Panc1 (cell line): ENCODE measurements at regions not wholly inside any gene's neighbourhood (a gene's known extent, or its start where the extent isn't known, plus 50 kb on each side); places are given as distances from the start of the nearest gene placed in this dataset.

Experiments
- ATAC-seq: fragments of 200-7000 bp; cut with Tn5 transposase; 2 replicates; pipeline ENCODE4 v1.9.1; 2020; ENCODE audit warnings: mild to moderate bottlenecking, moderate library complexity
- BruUV-seq: library from RNA; stranded (reverse); fragments of 400-500 nt; replicated peaks from 2 replicates; lab custom pipeline; 2021; lab: Mats Ljungman, UMichigan
- CTCF ChIA-PET: fragments of 300-600 bp; sonication (Branson Sonifier 250); formaldehyde crosslinking; loops from one replicate; lab custom pipeline; 2022; ENCODE audit warnings: antibody characterized with exemption; lab: Charles Lee
- POLR2A ChIA-PET: fragments of 300-600 bp; sonication (Branson Sonifier 250); formaldehyde crosslinking; loops from one replicate; lab custom pipeline; 2022; ENCODE audit warnings: antibody characterized with exemption; lab: Charles Lee
- DNase-seq: peaks from one replicate; pipeline ENCODE4 v3.0.0-alpha.2; 2010; ENCODE audit warnings: low read depth, low spot score
- H3K27ac ChIP-seq: 2 replicates; pipeline ENCODE4 v1.5.1; 2011; ENCODE audit warnings: mild to moderate bottlenecking, low read length, inconsistent platforms
- H3K27me3 ChIP-seq: fragments of 200-500 bp; sonication (Bioruptor generic); 2 replicates; pipeline ENCODE4 v1.6.0; 2014; ENCODE audit warnings: low read length, inconsistent platforms; ENCODE audit not compliant: control insufficient read depth, insufficient read depth
- H3K36me3 ChIP-seq: fragments of 200-500 bp; sonication (Bioruptor generic); 2 replicates; pipeline ENCODE4 v1.5.1; 2014; ENCODE audit warnings: inconsistent platforms, mild to moderate bottlenecking, low read length, moderate library complexity; ENCODE audit not compliant: control insufficient read depth, insufficient read depth
- H3K4me1 ChIP-seq: 2 replicates; pipeline ENCODE4 v1.5.1; 2011; ENCODE audit warnings: inconsistent platforms, mild to moderate bottlenecking, low read length, moderate library complexity; ENCODE audit not compliant: control insufficient read depth, insufficient read depth
- H3K4me3 ChIP-seq, 2 experiments: 2 replicates each; pipeline ENCODE4 v1.5.1; 2011 to 2012; ENCODE audit warnings: low read depth in 2 of 2, low read length in 2 of 2, mild to moderate bottlenecking in 2 of 2, inconsistent platforms in 1 of 2, moderate library complexity in 1 of 2
- H3K9me3 ChIP-seq: fragments of 200-500 bp; sonication (Bioruptor generic); 2 replicates; pipeline ENCODE4 v1.5.1; 2014; ENCODE audit warnings: low read depth, mild to moderate bottlenecking, inconsistent platforms, low read length, moderate library complexity; ENCODE audit not compliant: control insufficient read depth, insufficient read depth
- POLR2AphosphoS5 ChIP-seq: IDR thresholded peaks from 2 replicates; pipeline ENCODE4 v1.6.1; 2012; ENCODE audit warnings: mild to moderate bottlenecking, low read depth, low read length, moderate library complexity
- SIN3A ChIP-seq: IDR thresholded peaks from 2 replicates; pipeline ENCODE4 v1.6.1; 2012; ENCODE audit warnings: low read depth, mild to moderate bottlenecking, low read length, moderate library complexity, borderline replicate concordance; ENCODE audit not compliant: insufficient read depth
- TCF7L2 ChIP-seq: IDR thresholded peaks from 2 replicates; pipeline ENCODE4 v1.6.1; 2011; ENCODE audit warnings: mild to moderate bottlenecking, low read depth, low read length, inconsistent platforms
- in situ Hi-C: cut with HindIII; loops from 2 replicates; pipeline ENCODE4 v1.10.0; 2016; ENCODE audit warnings: low sequenced_read_pairs, low pct_unique_long_range_greater_than_20kb
- intact Hi-C: fragments of 100-400 bp; cut with micrococcal nuclease; formaldehyde crosslinking; loops from one replicate; pipeline ENCODE4 v1.10.0; 2022; ENCODE audit not compliant: unreplicated experiment
- TF ChIP-seq, protein P1 (sequence below): fragments of 450-650 bp; IDR thresholded peaks from 2 replicates; pipeline ENCODE4 v1.5.1; 2017; ENCODE audit warnings: mild to moderate bottlenecking
- TF ChIP-seq, protein P2 (sequence below), 2 experiments: IDR thresholded peaks; 2 replicates each; pipeline ENCODE4 v1.6.1; 2011 to 2012; ENCODE audit warnings: low read depth in 2 of 2, control low read depth in 1 of 2, low read length in 1 of 2, mild to moderate bottlenecking in 1 of 2, moderate library complexity in 1 of 2; ENCODE audit not compliant: insufficient read depth in 1 of 2

DNA sequence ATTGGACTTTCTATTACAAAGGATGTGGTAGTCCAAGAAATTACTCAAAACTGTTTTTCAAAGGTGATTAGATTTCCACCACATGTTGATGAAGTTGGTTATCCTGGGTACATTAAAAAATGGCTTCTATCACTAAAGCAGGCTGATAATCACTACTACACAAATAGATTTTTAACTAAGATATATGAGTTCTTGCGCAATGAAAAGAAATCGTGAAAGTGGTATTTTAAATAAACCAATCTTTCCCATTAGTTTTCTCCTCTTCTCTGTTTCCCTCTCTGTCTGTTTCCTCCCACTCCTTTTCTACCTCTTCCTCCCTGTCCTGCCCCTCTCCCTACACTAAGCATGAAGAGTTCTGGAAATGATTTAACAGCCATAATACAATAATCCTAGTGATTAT lies 487.9 kb upstream of the CITED2 start:
- TF ChIP-seq TCF7L2 = no peak
- TF ChIP-seq SIN3A = no peak
- TF ChIP-seq, protein P1, sequence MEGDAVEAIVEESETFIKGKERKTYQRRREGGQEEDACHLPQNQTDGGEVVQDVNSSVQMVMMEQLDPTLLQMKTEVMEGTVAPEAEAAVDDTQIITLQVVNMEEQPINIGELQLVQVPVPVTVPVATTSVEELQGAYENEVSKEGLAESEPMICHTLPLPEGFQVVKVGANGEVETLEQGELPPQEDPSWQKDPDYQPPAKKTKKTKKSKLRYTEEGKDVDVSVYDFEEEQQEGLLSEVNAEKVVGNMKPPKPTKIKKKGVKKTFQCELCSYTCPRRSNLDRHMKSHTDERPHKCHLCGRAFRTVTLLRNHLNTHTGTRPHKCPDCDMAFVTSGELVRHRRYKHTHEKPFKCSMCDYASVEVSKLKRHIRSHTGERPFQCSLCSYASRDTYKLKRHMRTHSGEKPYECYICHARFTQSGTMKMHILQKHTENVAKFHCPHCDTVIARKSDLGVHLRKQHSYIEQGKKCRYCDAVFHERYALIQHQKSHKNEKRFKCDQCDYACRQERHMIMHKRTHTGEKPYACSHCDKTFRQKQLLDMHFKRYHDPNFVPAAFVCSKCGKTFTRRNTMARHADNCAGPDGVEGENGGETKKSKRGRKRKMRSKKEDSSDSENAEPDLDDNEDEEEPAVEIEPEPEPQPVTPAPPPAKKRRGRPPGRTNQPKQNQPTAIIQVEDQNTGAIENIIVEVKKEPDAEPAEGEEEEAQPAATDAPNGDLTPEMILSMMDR = no peak
- TF ChIP-seq POLR2AphosphoS5 = no peak
- TF ChIP-seq, protein P2, sequence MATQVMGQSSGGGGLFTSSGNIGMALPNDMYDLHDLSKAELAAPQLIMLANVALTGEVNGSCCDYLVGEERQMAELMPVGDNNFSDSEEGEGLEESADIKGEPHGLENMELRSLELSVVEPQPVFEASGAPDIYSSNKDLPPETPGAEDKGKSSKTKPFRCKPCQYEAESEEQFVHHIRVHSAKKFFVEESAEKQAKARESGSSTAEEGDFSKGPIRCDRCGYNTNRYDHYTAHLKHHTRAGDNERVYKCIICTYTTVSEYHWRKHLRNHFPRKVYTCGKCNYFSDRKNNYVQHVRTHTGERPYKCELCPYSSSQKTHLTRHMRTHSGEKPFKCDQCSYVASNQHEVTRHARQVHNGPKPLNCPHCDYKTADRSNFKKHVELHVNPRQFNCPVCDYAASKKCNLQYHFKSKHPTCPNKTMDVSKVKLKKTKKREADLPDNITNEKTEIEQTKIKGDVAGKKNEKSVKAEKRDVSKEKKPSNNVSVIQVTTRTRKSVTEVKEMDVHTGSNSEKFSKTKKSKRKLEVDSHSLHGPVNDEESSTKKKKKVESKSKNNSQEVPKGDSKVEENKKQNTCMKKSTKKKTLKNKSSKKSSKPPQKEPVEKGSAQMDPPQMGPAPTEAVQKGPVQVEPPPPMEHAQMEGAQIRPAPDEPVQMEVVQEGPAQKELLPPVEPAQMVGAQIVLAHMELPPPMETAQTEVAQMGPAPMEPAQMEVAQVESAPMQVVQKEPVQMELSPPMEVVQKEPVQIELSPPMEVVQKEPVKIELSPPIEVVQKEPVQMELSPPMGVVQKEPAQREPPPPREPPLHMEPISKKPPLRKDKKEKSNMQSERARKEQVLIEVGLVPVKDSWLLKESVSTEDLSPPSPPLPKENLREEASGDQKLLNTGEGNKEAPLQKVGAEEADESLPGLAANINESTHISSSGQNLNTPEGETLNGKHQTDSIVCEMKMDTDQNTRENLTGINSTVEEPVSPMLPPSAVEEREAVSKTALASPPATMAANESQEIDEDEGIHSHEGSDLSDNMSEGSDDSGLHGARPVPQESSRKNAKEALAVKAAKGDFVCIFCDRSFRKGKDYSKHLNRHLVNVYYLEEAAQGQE (IDR thresholded peaks at IDR 0.05; ENCODE audit: insufficient read depth in 1 of 2, low read depth in 2 of 2, low read length in 1 of 2) = no peak
- Histone ChIP-seq H3K27ac (no peak overlapping the region), H3K36me3 (no peaks in the 10 kb centered on the region), H3K9me3 (no peaks in the 10 kb centered on the region), H3K4me3 (no peak overlapping the region), H3K4me1 (no peaks in the 10 kb centered on the region), H3K27me3 (no peaks in the 10 kb centered on the region)
- no peak for DNase-seq
- intact Hi-C loops (no loop called here), in situ Hi-C loops (no loop called here)
- ChIA-PET POLR2A (no interaction called here), CTCF (no interaction called here)
- ATAC-seq = no peak
- no TSS peak for BruUV-seq

GRCh38 chr6:139860203-139860602 lies 485.8 kb upstream of the CITED2 start:
- H3K27me3 ChIP-seq = no peaks in the 10 kb centered on the region
- H3K27ac ChIP-seq = no peak overlapping the region
- intact Hi-C loops = no loop called here
- peaks cover 6% of the 10 kb centered on the region; the same call in 1 of the 2 replicates for H3K4me1 ChIP-seq
- no TSS peak for BruUV-seq
- H3K4me3 ChIP-seq = no peak overlapping the region
- POLR2A ChIA-PET = no interaction called here
- TF ChIP-seq SIN3A (no peak), TCF7L2 (no peak), POLR2AphosphoS5 (no peak)
- TF ChIP-seq, protein P1 = no peak
- TF ChIP-seq, protein P2 (IDR thresholded peaks at IDR 0.05; ENCODE audit: insufficient read depth in 1 of 2, low read depth in 2 of 2, low read length in 1 of 2) = no peak
- H3K36me3 ChIP-seq = no peaks in the 10 kb centered on the region
- in situ Hi-C loops = no loop called here
- CTCF ChIA-PET = no interaction called here
- ATAC-seq = no peak
- DNase-seq = no peak
- H3K9me3 ChIP-seq = no peaks in the 10 kb centered on the region
